ENCODE measurements at regions not wholly inside any gene's neighbourhood (a gene's known extent, or its start where the extent isn't known, plus 50 kb on each side); places are given as distances from the start of the nearest gene placed in this dataset.

GRCh38 chr5:143572671-143573070 is 169.2 kb upstream of the NR3C1 start:
- H3K27me3 Mint-ChIP-seq: peaks cover 12% of the 10 kb centered on the region
- H3K27ac Mint-ChIP-seq: no peak overlapping the region
- no peak overlapping the region for H3K4me3 Mint-ChIP-seq
- H3K9me3 Mint-ChIP-seq: peaks cover 4% of the 10 kb centered on the region
- H3K36me3 Mint-ChIP-seq (ENCODE audit: low read depth): no peaks in the 10 kb centered on the region
- peaks cover 16% of the 10 kb centered on the region for H3K4me1 Mint-ChIP-seq (ENCODE audit: low read depth)

- H3K9me3 Mint-ChIP-seq: peaks cover 4% of the 10 kb centered on the region
- no peaks in the 10 kb centered on the region for H3K36me3 Mint-ChIP-seq (ENCODE audit: low read depth)
- H3K27ac Mint-ChIP-seq: no peak overlapping the region
- peaks cover 12% of the 10 kb centered on the region for H3K27me3 Mint-ChIP-seq
- peaks cover 15% of the 10 kb centered on the region for H3K4me1 Mint-ChIP-seq (ENCODE audit: low read depth)
- H3K4me3 Mint-ChIP-seq: no peak overlapping the region
Observed at GRCh38 chr5:143571642-143572624, 168.4 kb upstream of the NR3C1 start.

- H3K36me3 Mint-ChIP-seq (ENCODE audit: low read depth): no peaks in the 10 kb centered on the region
- H3K27ac Mint-ChIP-seq: no peak overlapping the region
- H3K27me3 Mint-ChIP-seq: peaks cover 12% of the 10 kb centered on the region
- H3K4me3 Mint-ChIP-seq: no peak overlapping the region
- H3K9me3 Mint-ChIP-seq: peaks cover 4% of the 10 kb centered on the region
- H3K4me1 Mint-ChIP-seq (ENCODE audit: low read depth): peaks cover 9% of the 10 kb centered on the region
Observed at GRCh38 chr5:143570989-143571388, 167.5 kb upstream of the NR3C1 start.

GRCh38 chr5:143569722-143570567 is 166.5 kb upstream of the NR3C1 start:
- no peaks in the 10 kb centered on the region for H3K36me3 Mint-ChIP-seq (ENCODE audit: low read depth)
- H3K27ac Mint-ChIP-seq: no peak overlapping the region
- H3K27me3 Mint-ChIP-seq: peaks cover 8% of the 10 kb centered on the region
- H3K4me3 Mint-ChIP-seq: no peak overlapping the region
- H3K4me1 Mint-ChIP-seq (ENCODE audit: low read depth): no peaks in the 10 kb centered on the region
- H3K9me3 Mint-ChIP-seq: peaks cover 1% of the 10 kb centered on the region

- H3K27ac Mint-ChIP-seq: no peak overlapping the region
- peaks cover 8% of the 10 kb centered on the region for H3K27me3 Mint-ChIP-seq
- no peaks in the 10 kb centered on the region for H3K9me3 Mint-ChIP-seq
- H3K4me1 Mint-ChIP-seq (ENCODE audit: low read depth): peaks cover 6% of the 10 kb centered on the region
- H3K4me3 Mint-ChIP-seq: no peak overlapping the region
- H3K36me3 Mint-ChIP-seq (ENCODE audit: low read depth): no peaks in the 10 kb centered on the region
Observed at GRCh38 chr5:143569213-143569701, 165.8 kb upstream of the NR3C1 start.

- Mint-ChIP-seq H3K4me3 (no peak overlapping the region), H3K9me3 (no peaks in the 10 kb centered on the region), H3K27me3 (peaks cover 8% of the 10 kb centered on the region), H3K27ac (no peak overlapping the region), H3K36me3 (ENCODE audit: low read depth) (no peaks in the 10 kb centered on the region), H3K4me1 (ENCODE audit: low read depth) (peaks cover 8% of the 10 kb centered on the region)
Observed at GRCh38 chr5:143567583-143568504, 164.4 kb upstream of the NR3C1 start.

GRCh38 chr5:143566139-143566538 is 162.7 kb upstream of the NR3C1 start:
- peaks cover 8% of the 10 kb centered on the region for H3K27me3 Mint-ChIP-seq
- H3K4me3 Mint-ChIP-seq: no peak overlapping the region
- peaks cover 8% of the 10 kb centered on the region for H3K4me1 Mint-ChIP-seq (ENCODE audit: low read depth)
- H3K36me3 Mint-ChIP-seq (ENCODE audit: low read depth): no peaks in the 10 kb centered on the region
- no peak overlapping the region for H3K27ac Mint-ChIP-seq
- H3K9me3 Mint-ChIP-seq: no peaks in the 10 kb centered on the region

GRCh38 chr5:143564417-143564816 is 160.9 kb upstream of the NR3C1 start:
- H3K4me3 Mint-ChIP-seq: no peak overlapping the region

GRCh38 chr5:143562935-143563334 is 159.4 kb upstream of the NR3C1 start:
- H3K9me3 Mint-ChIP-seq: no peaks in the 10 kb centered on the region
- no peaks in the 10 kb centered on the region for H3K36me3 Mint-ChIP-seq (ENCODE audit: low read depth)
- H3K4me1 Mint-ChIP-seq (ENCODE audit: low read depth): peaks cover 10% of the 10 kb centered on the region
- no peak overlapping the region for H3K4me3 Mint-ChIP-seq
- H3K27me3 Mint-ChIP-seq: no peaks in the 10 kb centered on the region
- no peak overlapping the region for H3K27ac Mint-ChIP-seq

More at GRCh38 chr5:143564417-143564816, 160.9 kb upstream of the NR3C1 start:
- peaks cover 8% of the 10 kb centered on the region for H3K4me1 Mint-ChIP-seq (ENCODE audit: low read depth)
- H3K36me3 Mint-ChIP-seq (ENCODE audit: low read depth): no peaks in the 10 kb centered on the region
- H3K27me3 Mint-ChIP-seq: no peaks in the 10 kb centered on the region
- no peaks in the 10 kb centered on the region for H3K9me3 Mint-ChIP-seq
- no peak overlapping the region for H3K27ac Mint-ChIP-seq

- H3K27ac Mint-ChIP-seq: no peak overlapping the region
- peaks cover 17% of the 10 kb centered on the region for H3K4me1 Mint-ChIP-seq (ENCODE audit: low read depth)
- H3K36me3 Mint-ChIP-seq (ENCODE audit: low read depth): no peaks in the 10 kb centered on the region
- no peaks in the 10 kb centered on the region for H3K9me3 Mint-ChIP-seq
- no peak overlapping the region for H3K4me3 Mint-ChIP-seq
- H3K27me3 Mint-ChIP-seq: no peaks in the 10 kb centered on the region
Observed at GRCh38 chr5:143561219-143561618, 157.7 kb upstream of the NR3C1 start.

GRCh38 chr5:143560378-143560777 is 156.9 kb upstream of the NR3C1 start:
- no peaks in the 10 kb centered on the region for H3K9me3 Mint-ChIP-seq
- H3K27me3 Mint-ChIP-seq: no peaks in the 10 kb centered on the region
- no peak overlapping the region for H3K27ac Mint-ChIP-seq
- peaks cover 17% of the 10 kb centered on the region for H3K4me1 Mint-ChIP-seq (ENCODE audit: low read depth)
- no peaks in the 10 kb centered on the region for H3K36me3 Mint-ChIP-seq (ENCODE audit: low read depth)
- H3K4me3 Mint-ChIP-seq: no peak overlapping the region

GRCh38 chr5:143559586-143560109 is 156.2 kb upstream of the NR3C1 start:
- no peaks in the 10 kb centered on the region for H3K9me3 Mint-ChIP-seq
- no peaks in the 10 kb centered on the region for H3K27me3 Mint-ChIP-seq
- H3K27ac Mint-ChIP-seq: no peak overlapping the region
- H3K36me3 Mint-ChIP-seq (ENCODE audit: low read depth): no peaks in the 10 kb centered on the region
- H3K4me1 Mint-ChIP-seq (ENCODE audit: low read depth): peaks cover 15% of the 10 kb centered on the region
- no peak overlapping the region for H3K4me3 Mint-ChIP-seq

GRCh38 chr5:143558048-143558447 is 154.6 kb upstream of the NR3C1 start:
- no peaks in the 10 kb centered on the region for H3K9me3 Mint-ChIP-seq
- no peak overlapping the region for H3K27ac Mint-ChIP-seq
- no peaks in the 10 kb centered on the region for H3K36me3 Mint-ChIP-seq (ENCODE audit: low read depth)
- H3K4me3 Mint-ChIP-seq: no peak overlapping the region
- H3K27me3 Mint-ChIP-seq: no peaks in the 10 kb centered on the region
- peaks cover 9% of the 10 kb centered on the region for H3K4me1 Mint-ChIP-seq (ENCODE audit: low read depth)
